PC-3 (cell line): ENCODE measurements at regions not wholly inside any gene's neighbourhood (a gene's known extent, or its start where the extent isn't known, plus 50 kb on each side); places are given as distances from the start of the nearest gene placed in this dataset.

Experiments
- ATAC-seq: fragments of 200-7000 bp; cut with Tn5 transposase; 2 replicates; pipeline ENCODE4 v1.9.1; 2020; ENCODE audit warnings: mild to moderate bottlenecking, moderate library complexity
- BruUV-seq: library from RNA; stranded (reverse); fragments of 400-500 nt; replicated peaks from 2 replicates; lab custom pipeline; 2021; lab: Mats Ljungman, UMichigan
- CTCF ChIA-PET: fragments of 300-600 bp; sonication (Branson Sonifier 250); formaldehyde crosslinking; loops from one replicate; lab custom pipeline; 2022; ENCODE audit warnings: antibody characterized with exemption; lab: Charles Lee
- POLR2A ChIA-PET: fragments of 300-600 bp; sonication (Branson Sonifier 250); formaldehyde crosslinking; loops from one replicate; lab custom pipeline; 2022; ENCODE audit warnings: antibody characterized with exemption; ENCODE audit not compliant: unreplicated experiment; lab: Charles Lee
- DNase-seq: peaks from one replicate; pipeline ENCODE4 v3.0.0-alpha.2; 2015
- H2AFZ ChIP-seq: fragments of 300-600 bp; sonication (generic); 2 replicates; pipeline ENCODE4 v1.6.0; 2016; ENCODE audit warnings: antibody characterized with exemption, low read length
- H3F3A ChIP-seq: fragments of 300-600 bp; sonication (generic); one replicate; pipeline ENCODE4 v1.6.0; 2017; ENCODE audit warnings: antibody characterized with exemption, low read length, control low read depth, mild to moderate bottlenecking; ENCODE audit not compliant: unreplicated experiment
- H3K27ac ChIP-seq: fragments of 300-600 bp; sonication (generic); 2 replicates; pipeline ENCODE4 v1.5.1; 2016; ENCODE audit warnings: mild to moderate bottlenecking, low read length
- H3K27me3 ChIP-seq: fragments of 300-600 bp; sonication (generic); 2 replicates; pipeline ENCODE4 v1.6.1; 2016; ENCODE audit warnings: low read length, mixed read lengths
- H3K36me3 ChIP-seq: fragments of 300-600 bp; sonication (generic); 2 replicates; pipeline ENCODE4 v1.6.1; 2016; ENCODE audit warnings: low read depth, mixed run types, low read length, mixed read lengths
- H3K4me1 ChIP-seq: fragments of 300-600 bp; sonication (generic); 2 replicates; pipeline ENCODE4 v1.5.1; 2016; ENCODE audit warnings: low read length; ENCODE audit not compliant: insufficient read depth
- H3K4me2 ChIP-seq: fragments of 300-600 bp; sonication (generic); 2 replicates; pipeline ENCODE4 v1.6.0; 2016; ENCODE audit warnings: low read length
- H3K4me3 ChIP-seq: fragments of 300-600 bp; sonication (generic); 2 replicates; pipeline ENCODE4 v1.5.1; 2016; ENCODE audit warnings: mild to moderate bottlenecking, low read length, mixed read lengths
- H3K79me2 ChIP-seq: fragments of 300-600 bp; sonication (generic); 2 replicates; pipeline ENCODE4 v1.6.1; 2017; ENCODE audit warnings: low read length, mixed read lengths
- H3K9ac ChIP-seq: fragments of 300-600 bp; sonication (generic); 2 replicates; pipeline ENCODE4 v1.6.0; 2016; ENCODE audit warnings: mild to moderate bottlenecking, low read length
- H3K9me2 ChIP-seq: fragments of 300-600 bp; sonication (generic); replicated peaks from 2 replicates; pipeline ENCODE4 v1.6.1; 2016; ENCODE audit warnings: mixed run types, low read length, mixed read lengths
- H3K9me3 ChIP-seq: fragments of 300-600 bp; sonication (generic); 2 replicates; pipeline ENCODE4 v1.6.1; 2016; ENCODE audit warnings: low read length, mixed read lengths
- H4K20me1 ChIP-seq: fragments of 300-600 bp; sonication (generic); 2 replicates; pipeline ENCODE4 v1.6.1; 2016; ENCODE audit warnings: low read length, mixed read lengths
- EZH2 ChIP-seq: fragments of 300-600 bp; sonication (generic); IDR thresholded peaks from one replicate; pipeline ENCODE4 v1.6.1; 2017; ENCODE audit warnings: antibody characterized with exemption, mild to moderate bottlenecking, low read length; ENCODE audit not compliant: unreplicated experiment
- EZH2phosphoT487 ChIP-seq: fragments of 300-600 bp; sonication (generic); IDR thresholded peaks from 2 replicates; pipeline ENCODE4 v1.6.1; 2018; ENCODE audit warnings: mild to moderate bottlenecking, antibody characterized with exemption, low read length, borderline replicate concordance
- intact Hi-C: fragments of 100-400 bp; cut with micrococcal nuclease; formaldehyde crosslinking; loops from 2 replicates; pipeline ENCODE4 v1.9.0; 2023
- TF ChIP-seq, protein P1 (sequence below): fragments of 300-600 bp; sonication (generic); conservative IDR thresholded peaks from 2 replicates; pipeline ENCODE4 v1.5.1; 2017; ENCODE audit warnings: antibody characterized with exemption, low read depth, mild to moderate bottlenecking, low read length

DNA sequence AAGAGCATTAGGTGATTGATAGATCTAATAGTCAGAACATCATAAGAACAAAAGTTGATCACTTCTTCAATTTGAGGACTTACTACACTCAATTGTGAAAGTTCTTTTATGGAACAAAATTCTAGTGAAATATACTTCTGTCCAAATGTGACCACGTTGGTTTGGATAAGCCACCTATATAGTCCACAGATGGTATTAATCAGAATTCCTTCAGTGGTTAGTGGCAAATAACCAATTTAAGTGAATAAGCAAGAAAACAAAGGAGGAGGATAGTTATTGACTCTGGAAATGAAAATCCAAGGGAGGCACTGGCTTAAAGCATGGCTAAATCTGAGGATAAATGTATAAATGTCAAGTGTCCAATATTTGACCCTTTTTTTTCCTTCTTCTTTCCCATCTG lies 268.5 kb upstream of the MARCKS start:
- no TSS peak for BruUV-seq
- no peak overlapping the region for H3K27ac ChIP-seq
- H3K9ac ChIP-seq: no peak overlapping the region
- no peak overlapping the region for H3K4me3 ChIP-seq
- DNase-seq (no peak), ATAC-seq (no peak)
- no peak overlapping the region for H3K4me2 ChIP-seq
- intact Hi-C loops: no loop called here
- no peaks in the 10 kb centered on the region for H3K9me3 ChIP-seq
- H4K20me1 ChIP-seq: no peaks in the 10 kb centered on the region
- ChIA-PET CTCF (no interaction called here), POLR2A (no interaction called here)
- TF ChIP-seq EZH2 (no peak), EZH2phosphoT487 (no peak)
- TF ChIP-seq, protein P1, sequence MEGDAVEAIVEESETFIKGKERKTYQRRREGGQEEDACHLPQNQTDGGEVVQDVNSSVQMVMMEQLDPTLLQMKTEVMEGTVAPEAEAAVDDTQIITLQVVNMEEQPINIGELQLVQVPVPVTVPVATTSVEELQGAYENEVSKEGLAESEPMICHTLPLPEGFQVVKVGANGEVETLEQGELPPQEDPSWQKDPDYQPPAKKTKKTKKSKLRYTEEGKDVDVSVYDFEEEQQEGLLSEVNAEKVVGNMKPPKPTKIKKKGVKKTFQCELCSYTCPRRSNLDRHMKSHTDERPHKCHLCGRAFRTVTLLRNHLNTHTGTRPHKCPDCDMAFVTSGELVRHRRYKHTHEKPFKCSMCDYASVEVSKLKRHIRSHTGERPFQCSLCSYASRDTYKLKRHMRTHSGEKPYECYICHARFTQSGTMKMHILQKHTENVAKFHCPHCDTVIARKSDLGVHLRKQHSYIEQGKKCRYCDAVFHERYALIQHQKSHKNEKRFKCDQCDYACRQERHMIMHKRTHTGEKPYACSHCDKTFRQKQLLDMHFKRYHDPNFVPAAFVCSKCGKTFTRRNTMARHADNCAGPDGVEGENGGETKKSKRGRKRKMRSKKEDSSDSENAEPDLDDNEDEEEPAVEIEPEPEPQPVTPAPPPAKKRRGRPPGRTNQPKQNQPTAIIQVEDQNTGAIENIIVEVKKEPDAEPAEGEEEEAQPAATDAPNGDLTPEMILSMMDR: no peak
- H3K36me3 ChIP-seq: no peaks in the 10 kb centered on the region
- no peak overlapping the region for H2AFZ ChIP-seq
- no peaks in the 10 kb centered on the region for H3K4me1 ChIP-seq
- no peaks in the 10 kb centered on the region for H3K79me2 ChIP-seq
- H3F3A ChIP-seq: no peaks in the 10 kb centered on the region
- H3K9me2 ChIP-seq: no peaks in the 10 kb centered on the region
- H3K27me3 ChIP-seq: no peaks in the 10 kb centered on the region

DNA sequence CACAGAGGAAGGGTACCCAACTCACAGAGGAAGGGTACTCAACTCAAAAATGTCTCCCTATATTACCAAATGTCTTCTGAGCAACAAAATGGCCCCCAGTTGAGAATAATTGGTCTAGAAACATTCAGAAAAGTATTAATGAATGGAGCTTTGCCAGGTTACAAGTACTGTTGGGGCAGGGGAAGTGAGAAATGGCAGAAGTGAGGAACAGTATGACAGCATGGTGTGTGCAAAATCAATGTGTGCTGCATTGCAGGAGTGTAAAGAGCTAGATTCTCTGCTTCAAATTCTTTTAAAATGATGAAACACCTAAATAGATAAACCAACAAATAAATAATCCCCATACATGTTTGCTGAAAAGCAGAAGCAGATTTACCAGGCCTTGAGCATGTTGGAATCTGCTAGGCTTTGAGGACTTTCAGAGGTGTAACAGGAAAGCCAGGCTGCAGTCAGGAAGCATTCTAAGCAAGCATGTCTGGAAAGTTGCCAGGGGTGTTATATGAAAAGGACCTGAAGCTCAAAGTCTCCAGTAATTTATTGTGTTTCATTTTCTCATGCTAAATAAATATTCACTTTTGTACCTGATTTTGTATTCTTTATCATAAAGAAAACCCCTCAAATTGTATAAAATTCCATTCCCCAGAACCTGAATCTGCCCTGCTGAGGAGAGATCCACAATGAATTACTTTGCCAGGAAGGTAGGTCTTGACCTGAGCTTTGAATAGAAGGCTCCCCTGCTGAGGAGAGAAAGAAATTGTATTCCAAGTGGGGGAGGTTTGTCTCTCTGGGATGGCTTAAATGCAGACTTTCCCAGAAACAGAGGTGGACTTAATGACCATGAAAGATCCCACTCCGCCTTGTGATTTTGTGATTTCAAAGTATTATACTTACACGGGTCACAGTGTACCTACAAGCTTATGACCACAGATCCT lies 265.0 kb upstream of the MARCKS start:
- ChIA-PET POLR2A (interaction anchor here (0.7 kb wide), 1 partner anchor 230 kb away, joined by 7 read pairs; no protein-coding TSS in a partner anchor), CTCF (no interaction called here)
- Histone ChIP-seq H3K4me1 (no peaks in the 10 kb centered on the region), H3K9me3 (no peaks in the 10 kb centered on the region), H3K27ac (no peak overlapping the region), H3F3A (no peaks in the 10 kb centered on the region), H3K4me2 (no peak overlapping the region), H3K79me2 (no peaks in the 10 kb centered on the region), H3K9me2 (no peaks in the 10 kb centered on the region), H3K4me3 (no peak overlapping the region), H3K9ac (no peak overlapping the region), H2AFZ (no peak overlapping the region), H3K27me3 (no peaks in the 10 kb centered on the region), H4K20me1 (no peaks in the 10 kb centered on the region), H3K36me3 (no peaks in the 10 kb centered on the region)
- DNase-seq (no peak), ATAC-seq (no peak)
- no TSS peak for BruUV-seq
- intact Hi-C loops: no loop called here
- TF ChIP-seq, protein P1: no peak
- TF ChIP-seq EZH2: no peak
- TF ChIP-seq EZH2phosphoT487: no peak

DNA sequence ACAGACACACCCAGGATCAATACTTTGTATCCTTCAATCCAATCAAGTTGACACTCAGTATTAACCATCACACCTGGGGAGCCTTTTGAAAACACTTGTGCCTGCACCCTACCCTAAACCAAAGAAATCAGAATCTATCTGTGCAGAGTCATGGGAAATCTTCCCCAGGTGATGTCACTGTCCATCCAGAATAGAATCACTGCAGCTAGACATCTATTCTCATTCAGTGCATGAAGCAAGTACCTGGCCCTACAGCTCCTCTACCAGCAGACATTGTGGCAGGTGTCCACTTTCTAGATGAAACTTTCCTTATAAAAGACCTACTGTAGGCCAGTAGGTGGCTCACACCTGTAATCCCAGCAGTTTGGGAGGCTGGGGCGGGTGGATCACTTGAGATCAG lies 262.4 kb upstream of the MARCKS start:
- H3K27me3 ChIP-seq: no peaks in the 10 kb centered on the region
- no peaks in the 10 kb centered on the region for H4K20me1 ChIP-seq
- intact Hi-C loops: no loop called here
- H3K4me1 ChIP-seq: no peaks in the 10 kb centered on the region
- TF ChIP-seq, protein P1: no peak
- TF ChIP-seq EZH2 (no peak), EZH2phosphoT487 (no peak)
- POLR2A ChIA-PET: no interaction called here
- H3K79me2 ChIP-seq: no peaks in the 10 kb centered on the region
- H3K36me3 ChIP-seq: no peaks in the 10 kb centered on the region
- H3K9me3 ChIP-seq: no peaks in the 10 kb centered on the region
- no peaks in the 10 kb centered on the region for H3K9me2 ChIP-seq
- no TSS peak for BruUV-seq
- DNase-seq (peak; percentile 1), ATAC-seq (no peak)
- no peak overlapping the region for H2AFZ ChIP-seq
- H3F3A ChIP-seq: no peaks in the 10 kb centered on the region
- no peak overlapping the region for H3K4me3 ChIP-seq
- no peak overlapping the region for H3K27ac ChIP-seq
- CTCF ChIA-PET: interaction anchor here (0.5 to 1.0 kb wide), 4 partner anchors 136 to 602 kb away, joined by 3 to 4 read pairs (median 4); no protein-coding TSS in a partner anchor
- no peak overlapping the region for H3K4me2 ChIP-seq
- H3K9ac ChIP-seq: no peak overlapping the region
